ENCODE measurements at regions not wholly inside any gene's neighbourhood (a gene's known extent, or its start where the extent isn't known, plus 50 kb on each side); places are given as distances from the start of the nearest gene placed in this dataset.

GRCh38 chr4:83703752-83704151, 167.8 kb downstream of the GPAT3 start:
- no peak for FAIRE-seq
- DNase-seq (ENCODE audit: insufficient read length, low spot score) = no peak
- TF ChIP-seq CTCF (IDR thresholded peaks at IDR 0.05; ENCODE audit: insufficient read depth, missing control alignments) = no peak

- no peak for DNase-seq (ENCODE audit: insufficient read length, low spot score)
- no peak for TF ChIP-seq CTCF (IDR thresholded peaks at IDR 0.05; ENCODE audit: insufficient read depth, missing control alignments)
- no peak for FAIRE-seq
These were observed 165.1 kb downstream of the GPAT3 start for GRCh38 chr4:83701041-83701440.

- FAIRE-seq = no peak
- DNase-seq (ENCODE audit: insufficient read length, low spot score) = no peak
- TF ChIP-seq CTCF (IDR thresholded peaks at IDR 0.05; ENCODE audit: insufficient read depth, missing control alignments) = no peak
These were observed 163.4 kb downstream of the GPAT3 start for GRCh38 chr4:83699358-83699757.

GRCh38 chr4:83692028-83692427, 156.1 kb downstream of the GPAT3 start:
- no peak for TF ChIP-seq CTCF (IDR thresholded peaks at IDR 0.05; ENCODE audit: insufficient read depth, missing control alignments)
- no peak for DNase-seq (ENCODE audit: insufficient read length, low spot score)
- FAIRE-seq = no peak

GRCh38 chr4:83686166-83686565, 150.3 kb downstream of the GPAT3 start:
- FAIRE-seq = no peak

GRCh38 chr4:83679692-83680091, 143.8 kb downstream of the GPAT3 start:
- DNase-seq (ENCODE audit: insufficient read length, low spot score) (no peak), FAIRE-seq (no peak)
- TF ChIP-seq CTCF (IDR thresholded peaks at IDR 0.05; ENCODE audit: insufficient read depth, missing control alignments) = no peak

More at GRCh38 chr4:83686166-83686565, 150.3 kb downstream of the GPAT3 start:
- no peak for DNase-seq (ENCODE audit: insufficient read length, low spot score)
- TF ChIP-seq CTCF (IDR thresholded peaks at IDR 0.05; ENCODE audit: insufficient read depth, missing control alignments) = no peak

- TF ChIP-seq CTCF (IDR thresholded peaks at IDR 0.05; ENCODE audit: insufficient read depth, missing control alignments) = no peak
These were observed 143.3 kb downstream of the GPAT3 start for GRCh38 chr4:83679254-83679653.

More at GRCh38 chr4:83679254-83679653, 143.3 kb downstream of the GPAT3 start:
- no peak for FAIRE-seq
- no peak for DNase-seq (ENCODE audit: insufficient read length, low spot score)
